HUDEP-2 (cell line): ENCODE measurements at regions not wholly inside any gene's neighbourhood (a gene's known extent, or its start where the extent isn't known, plus 50 kb on each side); places are given as distances from the start of the nearest gene placed in this dataset.

Source experiments
- DNase-seq, 76 experiments: peaks; one replicate each; lab custom pipeline; 2025; ENCODE audit not compliant: unreplicated experiment in 76 of 76; lab: John Stamatoyannopoulos, UW

DNA sequence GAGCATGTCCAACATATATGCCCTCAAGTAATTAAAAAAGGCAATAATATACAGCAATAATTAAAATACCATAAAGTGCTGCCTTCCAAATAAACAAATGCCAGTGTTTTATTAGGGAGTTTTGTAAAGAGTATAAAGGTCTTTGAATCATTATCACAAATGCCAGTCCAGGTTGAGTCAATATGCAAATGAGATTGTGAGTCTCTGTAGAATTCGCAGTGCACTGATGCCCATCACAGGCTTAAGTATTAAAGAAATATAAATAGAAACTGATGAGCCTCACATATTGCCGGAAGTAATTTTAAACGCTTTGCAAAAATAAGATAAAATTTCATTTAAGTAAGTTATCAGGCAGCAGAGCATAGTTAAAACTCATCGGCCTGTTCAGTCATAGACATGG lies 205.0 kb upstream of the TECRL start:
- no peak for DNase-seq

GRCh38 chr4:64613046-64613445 lies 203.8 kb upstream of the TECRL start:
- no peak for DNase-seq

DNA sequence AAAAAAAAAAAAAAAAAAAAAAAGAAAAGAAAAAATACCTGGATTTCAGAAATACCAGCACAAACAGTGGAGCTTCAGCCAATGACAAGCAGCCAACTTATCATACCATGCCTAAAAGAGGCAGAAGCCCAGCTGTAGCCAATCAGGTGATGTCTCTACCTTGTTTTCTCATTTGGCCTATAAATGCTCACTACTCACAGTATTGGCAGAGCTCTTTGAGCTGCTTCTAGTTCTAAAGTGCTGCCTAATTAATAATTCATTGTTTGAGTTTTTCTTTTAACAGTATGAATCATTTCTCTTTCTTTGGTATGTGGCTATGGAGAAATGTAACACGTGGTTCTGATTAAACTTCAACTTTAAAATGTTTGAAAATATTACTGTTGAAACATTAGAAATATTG lies 188.8 kb upstream of the TECRL start:
- DNase-seq, result no peak

DNA sequence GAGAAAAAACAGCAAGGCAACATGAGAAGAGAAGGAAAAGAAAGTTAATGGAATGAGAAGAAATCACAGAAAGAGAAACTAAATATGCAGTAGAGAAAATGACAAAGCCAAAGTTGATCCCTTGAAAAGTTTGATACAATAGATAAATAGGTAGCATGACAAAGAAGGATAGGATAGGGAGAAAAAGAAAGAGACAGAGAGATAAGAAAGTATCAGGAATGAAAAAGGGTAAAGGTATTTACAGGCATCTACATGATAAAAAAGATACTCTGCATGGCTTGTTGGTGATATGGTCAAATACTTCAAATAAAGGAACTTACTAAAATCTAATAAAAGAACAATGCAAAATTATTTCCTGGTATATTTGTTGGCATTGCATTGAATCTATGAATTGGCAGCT lies 185.5 kb upstream of the TECRL start:
- DNase-seq, result no peak

DNA sequence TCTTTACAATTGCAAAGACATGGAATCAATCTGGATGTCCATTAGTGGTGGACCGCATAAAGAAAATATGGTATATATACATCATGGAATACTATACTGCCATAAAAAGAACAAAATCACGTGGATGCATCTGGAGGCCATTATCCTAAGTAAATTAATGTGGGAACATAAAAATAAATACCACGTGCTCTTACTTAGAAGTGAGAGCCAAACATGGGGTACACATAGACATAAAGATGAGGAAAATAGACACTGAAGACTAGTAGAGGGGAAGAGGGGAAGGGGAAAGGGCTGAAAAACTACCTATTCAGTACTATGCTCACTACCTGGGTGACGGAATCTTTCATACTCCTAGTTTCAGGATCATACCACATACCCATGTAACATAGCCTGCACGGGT lies 179.3 kb upstream of the TECRL start:
- no peak for DNase-seq

DNA sequence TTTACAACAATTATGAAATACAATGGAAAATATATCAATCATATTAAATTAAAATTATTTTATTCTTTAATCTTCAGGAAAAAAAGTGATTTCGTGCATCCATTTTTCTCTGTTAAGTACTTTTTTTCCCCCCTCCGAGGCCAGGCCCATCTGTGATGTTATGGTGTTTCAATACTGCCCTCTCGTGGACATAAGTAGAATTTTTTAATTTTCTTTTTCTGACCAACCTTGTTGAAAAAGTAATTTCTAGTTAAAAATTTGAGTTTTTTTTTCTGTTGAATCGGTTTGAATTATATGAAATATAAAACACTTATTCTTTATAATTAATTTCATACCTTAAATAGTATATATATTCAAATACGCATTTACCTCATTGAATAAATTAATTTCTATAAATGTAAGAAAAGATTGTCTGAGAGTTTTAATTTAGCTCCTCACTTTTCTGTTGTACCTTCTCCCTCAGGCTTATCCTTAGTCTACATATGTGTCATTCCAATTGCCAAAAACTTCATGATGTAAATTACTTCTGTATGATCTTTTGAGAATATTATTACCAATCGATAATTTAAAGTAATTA lies 175.8 kb upstream of the TECRL start:
- DNase-seq, result peak in 16 of 76 experiments; percentile 0 to 35 (median 7)

GRCh38 chr4:64584125-64584524 lies 174.9 kb upstream of the TECRL start:
- peak in 3 of 76 experiments; percentile 2 to 38 (median 6) for DNase-seq

GRCh38 chr4:64582492-64582891 lies 173.2 kb upstream of the TECRL start:
- no peak for DNase-seq

- no peak for DNase-seq
Measured at GRCh38 chr4:64581422-64581821, 172.2 kb upstream of the TECRL start.

DNA sequence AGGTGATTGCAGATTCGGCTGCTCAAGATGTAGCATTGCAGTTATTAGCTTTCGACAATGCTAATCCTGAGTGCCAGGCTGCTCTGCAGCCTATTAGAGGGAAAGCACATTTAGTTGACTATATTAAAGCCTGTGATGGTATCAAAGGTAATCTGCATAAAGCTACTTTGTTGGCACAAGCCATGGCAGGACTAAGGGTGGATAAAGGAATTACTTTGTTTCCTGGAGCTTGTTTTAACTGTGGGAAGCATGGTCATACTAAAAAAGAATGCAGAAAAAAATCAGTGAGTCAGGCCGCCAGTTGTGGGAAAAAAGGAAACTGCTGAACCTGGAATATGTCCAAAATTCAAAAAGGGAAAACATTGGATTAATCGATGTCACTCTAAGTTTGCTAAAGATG lies 154.9 kb upstream of the TECRL start:
- DNase-seq, result no peak

DNA sequence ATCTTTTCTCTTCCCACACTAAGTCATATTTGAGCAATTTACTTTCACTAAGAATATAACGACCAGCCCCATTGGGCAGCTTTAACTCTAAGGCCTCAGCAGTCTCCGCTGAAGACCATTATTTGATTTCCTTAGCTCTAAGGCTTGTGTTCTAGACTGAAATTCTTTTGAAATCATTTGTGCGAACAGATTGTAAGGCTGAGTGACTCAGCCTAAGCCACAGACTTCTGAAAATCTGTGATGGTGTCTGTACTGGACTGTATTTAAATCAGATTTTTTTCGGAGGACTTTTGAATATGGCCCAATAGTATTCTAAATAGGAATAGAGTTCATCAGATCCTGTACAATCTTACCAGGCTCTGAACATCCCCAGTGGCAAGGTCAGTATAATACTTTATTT lies 150.3 kb upstream of the TECRL start:
- no peak for DNase-seq

- no peak for DNase-seq
Measured at GRCh38 chr4:64551125-64551524, 141.9 kb upstream of the TECRL start.

GRCh38 chr4:64545593-64545992 lies 136.3 kb upstream of the TECRL start:
- DNase-seq, result no peak

DNA sequence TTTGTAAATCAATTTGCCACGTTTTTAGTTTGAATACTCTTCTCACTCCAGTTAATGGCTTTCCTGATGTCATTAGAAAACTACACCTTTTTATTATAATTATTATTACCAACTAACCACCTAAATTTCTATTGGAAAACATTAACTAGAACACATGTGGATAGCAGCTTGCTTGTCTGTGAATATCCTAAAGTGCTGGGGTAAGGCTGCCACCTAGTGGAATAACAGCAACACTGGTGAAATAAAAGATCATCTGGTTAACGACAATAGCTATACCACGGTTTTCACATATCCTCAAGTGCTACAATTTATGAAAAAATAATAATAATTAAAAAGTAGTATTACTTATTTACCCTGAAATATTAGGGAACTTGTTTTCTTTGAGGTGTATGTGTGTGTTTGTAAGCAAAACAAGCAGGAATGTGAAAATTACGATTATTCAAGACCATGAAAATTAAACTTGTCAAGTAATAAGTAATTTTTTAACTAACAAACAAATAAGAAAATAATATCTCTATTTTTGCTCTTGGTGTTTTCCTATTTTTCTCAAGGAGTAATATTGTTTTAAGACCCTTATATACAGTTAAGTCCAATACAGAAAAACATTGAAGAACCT lies 130.1 kb upstream of the TECRL start:
- peak in 51 of 76 experiments; percentile 0 to 76 (median 14) for DNase-seq

DNA sequence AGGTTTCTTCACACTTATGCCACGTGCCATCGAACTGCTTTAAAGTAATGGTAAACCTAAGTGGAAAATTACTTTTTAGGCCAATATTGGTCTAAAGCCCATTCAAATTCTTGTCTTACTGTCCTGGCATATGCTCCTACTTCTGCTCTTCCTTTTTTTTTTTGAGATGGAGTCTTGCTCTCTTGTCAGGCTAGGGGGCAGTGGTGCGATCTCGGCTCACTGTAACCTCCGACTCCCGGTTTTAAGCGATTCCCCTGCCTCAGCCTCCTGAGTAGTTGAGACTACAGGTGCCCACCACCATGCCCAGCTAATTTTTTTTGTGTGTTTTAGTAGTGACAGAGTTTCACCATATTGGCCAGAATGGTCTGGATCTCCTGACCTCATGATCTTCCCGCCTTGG lies 129.0 kb upstream of the TECRL start:
- DNase-seq, result peak in 1 of 76 experiments; percentile 0

DNA sequence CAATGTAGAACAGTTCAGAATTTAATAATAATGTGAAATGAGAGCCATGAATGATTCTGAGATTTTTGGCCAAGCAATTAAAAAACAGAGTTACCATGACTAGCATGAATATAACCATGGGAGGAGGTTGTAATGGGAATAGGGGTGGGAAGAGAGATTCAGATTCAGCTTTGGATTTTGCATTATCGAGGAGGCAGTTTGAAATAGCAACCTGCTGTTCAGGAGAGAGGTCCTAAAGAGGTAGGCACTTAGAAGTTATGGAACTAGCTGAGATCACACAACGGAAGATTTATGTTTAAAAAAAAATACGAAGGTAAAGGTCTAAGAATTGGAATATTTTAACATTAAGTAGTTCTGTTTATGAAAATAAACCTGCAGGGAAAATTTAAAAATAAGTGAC lies 124.4 kb upstream of the TECRL start:
- DNase-seq, result no peak

GRCh38 chr4:64533159-64533558 lies 123.9 kb upstream of the TECRL start:
- no peak for DNase-seq

- DNase-seq, result no peak
Measured at GRCh38 chr4:64520421-64520820, 111.2 kb upstream of the TECRL start.

DNA sequence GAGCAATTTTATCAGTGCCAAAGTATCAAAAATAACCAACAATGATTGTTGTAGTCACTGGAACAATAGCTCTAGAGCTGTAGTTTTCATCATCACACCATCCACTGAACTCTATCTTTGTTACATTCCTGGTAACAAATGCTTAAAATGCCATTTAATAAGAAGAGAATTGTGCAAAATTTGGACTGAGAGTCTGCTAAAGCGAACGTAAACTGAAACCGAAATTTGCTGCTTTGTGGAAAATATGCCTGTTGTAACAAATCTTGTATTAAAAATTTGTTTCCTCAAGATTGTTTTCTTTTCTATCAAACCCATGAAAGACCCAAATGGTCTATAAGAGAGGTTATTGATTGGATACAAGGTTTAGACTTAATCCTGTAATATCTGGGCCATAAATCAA lies 109.3 kb upstream of the TECRL start:
- DNase-seq, result no peak

DNA sequence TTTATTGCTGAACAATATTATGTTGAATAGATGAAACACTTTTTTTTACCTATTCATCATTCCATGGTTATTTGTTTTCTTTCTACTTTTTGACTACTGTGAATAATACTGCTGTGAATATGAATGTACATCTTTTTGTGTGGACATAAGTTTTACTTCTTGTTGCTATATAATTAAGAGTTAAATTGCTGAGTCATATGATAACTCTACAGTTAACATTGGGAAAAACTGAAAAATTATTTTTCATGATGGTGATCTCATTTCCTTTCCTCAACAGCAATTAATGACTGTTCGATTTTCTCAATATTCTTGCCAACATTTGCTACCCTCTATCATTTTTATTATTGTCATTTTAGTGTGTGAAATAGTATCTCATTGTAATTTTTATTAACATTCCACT lies 106.9 kb upstream of the TECRL start:
- DNase-seq, result no peak

GRCh38 chr4:64508089-64508488 lies 98.8 kb upstream of the TECRL start:
- no peak for DNase-seq

DNA sequence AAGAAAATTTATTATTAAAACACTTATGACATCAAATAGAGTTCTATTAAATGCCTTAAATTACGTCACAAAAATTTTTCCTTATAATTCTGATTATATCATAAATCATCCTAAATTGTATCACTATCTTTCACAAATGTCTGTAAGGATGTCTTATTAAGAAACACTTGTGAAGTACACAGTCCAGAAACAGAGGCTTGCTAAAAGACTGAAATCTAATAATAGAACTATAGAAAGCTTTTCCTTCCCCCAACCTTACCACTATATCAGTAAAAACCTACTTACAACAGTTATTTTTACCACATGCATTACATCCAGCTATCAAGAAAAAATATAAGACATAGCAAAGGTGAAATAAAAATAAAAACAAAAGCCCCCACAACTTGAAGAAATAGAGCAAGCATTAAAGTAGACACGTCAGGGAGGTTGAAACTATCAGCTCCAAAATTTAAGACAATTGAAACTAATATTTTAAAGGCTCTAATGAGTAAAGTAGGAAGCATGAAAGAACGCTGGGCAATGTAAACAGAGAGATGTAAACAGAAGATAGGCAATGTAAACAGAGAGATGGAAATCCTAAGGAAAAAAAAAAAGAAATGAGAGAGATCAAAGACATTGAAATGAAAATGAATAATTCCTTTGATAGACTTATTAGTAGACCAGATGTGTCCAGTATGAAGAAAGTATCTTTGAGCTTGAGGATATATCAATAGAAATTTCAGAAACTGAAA lies 94.9 kb upstream of the TECRL start:
- DNase-seq, result no peak
